DMS79 treated with DMSO at 0.1 percent for 48 hours (cell line): ENCODE measurements at regions not wholly inside any gene's neighbourhood (a gene's known extent, or its start where the extent isn't known, plus 50 kb on each side); places are given as distances from the start of the nearest gene placed in this dataset.

ENCODE experiments used
- DNase-seq: peaks from one replicate; lab custom pipeline; 2025; lab: John Stamatoyannopoulos, UW

DNA sequence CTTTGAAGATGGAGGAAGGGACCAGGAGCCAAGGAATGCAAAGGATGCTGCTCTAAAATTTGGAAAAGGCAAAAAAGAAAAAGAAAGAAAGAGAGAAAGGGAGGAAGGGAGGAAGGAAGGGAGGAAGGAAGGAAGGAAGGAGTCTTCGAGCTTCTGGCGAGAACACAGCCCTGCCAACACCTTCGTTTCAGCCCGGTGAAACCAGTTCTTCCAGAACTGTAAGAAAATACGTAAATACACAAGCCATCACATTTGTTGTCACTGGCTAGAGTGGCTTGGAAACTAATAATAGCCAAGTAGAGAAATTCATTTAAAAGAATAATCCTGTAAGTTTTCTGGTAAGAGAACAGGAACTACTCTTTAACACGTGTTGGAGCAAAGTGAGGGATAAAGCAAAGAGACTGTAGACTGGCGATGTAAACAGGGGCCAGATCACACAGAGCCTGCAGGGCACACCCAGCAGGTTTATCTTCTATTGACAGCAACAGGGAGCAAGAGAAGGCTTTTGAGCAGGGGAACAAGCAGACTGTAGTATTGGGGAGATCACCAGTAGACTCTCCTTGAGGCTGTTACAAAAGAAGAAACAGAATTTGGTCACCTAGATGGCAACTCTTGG is 188.7 kb upstream of the MPHOSPH6 start:
- DNase-seq, result no peak

GRCh38 chr16:82358161-82358560 is 188.1 kb upstream of the MPHOSPH6 start:
- no peak for DNase-seq

- DNase-seq, result no peak
These were observed 187.2 kb upstream of the MPHOSPH6 start for GRCh38 chr16:82357237-82357636.

DNA sequence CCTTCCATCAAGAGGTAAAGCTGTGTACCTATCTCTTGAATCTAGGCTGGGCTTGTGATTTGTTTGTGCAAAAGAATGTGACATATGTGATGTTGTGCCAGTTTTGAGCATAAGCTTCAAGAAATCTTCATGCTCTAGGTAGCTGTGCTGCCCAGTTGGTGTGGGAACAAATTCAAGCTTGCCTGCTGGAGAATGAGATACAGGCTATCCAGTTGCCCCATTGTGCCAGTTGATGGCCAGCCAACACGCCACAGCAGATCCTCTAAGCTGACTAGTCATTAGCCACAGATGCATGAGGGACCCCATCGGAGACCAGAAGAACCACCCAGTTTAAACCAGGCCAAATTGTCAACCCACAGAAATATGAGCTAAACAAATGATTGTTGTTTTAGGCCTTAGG is 180.5 kb upstream of the MPHOSPH6 start:
- DNase-seq, result no peak

- no peak for DNase-seq
These were observed 175.3 kb upstream of the MPHOSPH6 start for GRCh38 chr16:82345318-82345717.

GRCh38 chr16:82344157-82344556 is 174.1 kb upstream of the MPHOSPH6 start:
- DNase-seq, result no peak

GRCh38 chr16:82341146-82341669 is 171.2 kb upstream of the MPHOSPH6 start:
- DNase-seq, result no peak

- DNase-seq, result no peak
These were observed 170.5 kb upstream of the MPHOSPH6 start for GRCh38 chr16:82340531-82340930.

DNA sequence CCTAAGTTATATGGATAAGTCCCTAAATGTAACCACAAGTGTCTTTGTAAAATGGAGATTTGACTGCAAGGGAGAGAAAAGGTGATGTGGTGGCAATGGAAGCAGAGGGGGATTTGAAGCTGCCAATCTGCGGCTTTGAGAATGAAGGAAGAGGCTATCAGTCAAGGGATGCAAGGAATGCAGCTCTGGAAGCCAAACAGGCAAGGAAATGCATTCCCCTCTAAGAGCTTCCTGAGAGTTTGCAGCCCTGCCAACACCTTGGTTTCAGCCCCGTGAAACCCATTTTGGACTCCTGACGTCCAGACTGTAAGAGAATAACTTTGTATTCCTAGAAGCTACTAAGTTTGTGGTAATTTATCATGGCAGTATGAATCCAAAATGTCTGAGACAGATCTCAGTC is 167.3 kb upstream of the MPHOSPH6 start:
- no peak for DNase-seq

GRCh38 chr16:82331974-82332750 is 162.1 kb upstream of the MPHOSPH6 start:
- DNase-seq, result no peak

DNA sequence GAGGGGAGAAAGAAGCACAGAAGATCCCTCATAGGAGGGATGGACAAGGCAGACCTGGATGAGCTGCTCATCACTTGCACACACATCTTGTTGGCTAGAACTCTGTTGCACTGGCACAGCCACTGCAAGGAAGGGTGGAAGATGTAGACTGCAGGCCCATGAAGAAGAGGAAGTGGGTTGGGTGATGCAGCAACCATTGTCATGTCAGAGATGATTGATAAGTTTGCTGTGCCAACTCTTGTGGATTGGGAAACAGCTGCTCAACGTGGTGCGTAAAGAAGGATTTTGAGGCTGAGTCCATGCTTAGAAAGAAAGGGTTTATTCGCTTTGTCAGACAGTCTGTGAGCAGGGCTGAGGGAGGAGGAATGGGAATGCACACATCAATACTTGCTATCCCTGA is 161.4 kb upstream of the MPHOSPH6 start:
- DNase-seq, result no peak

GRCh38 chr16:82329504-82330192 is 159.6 kb upstream of the MPHOSPH6 start:
- peak; percentile 0 for DNase-seq

DNA sequence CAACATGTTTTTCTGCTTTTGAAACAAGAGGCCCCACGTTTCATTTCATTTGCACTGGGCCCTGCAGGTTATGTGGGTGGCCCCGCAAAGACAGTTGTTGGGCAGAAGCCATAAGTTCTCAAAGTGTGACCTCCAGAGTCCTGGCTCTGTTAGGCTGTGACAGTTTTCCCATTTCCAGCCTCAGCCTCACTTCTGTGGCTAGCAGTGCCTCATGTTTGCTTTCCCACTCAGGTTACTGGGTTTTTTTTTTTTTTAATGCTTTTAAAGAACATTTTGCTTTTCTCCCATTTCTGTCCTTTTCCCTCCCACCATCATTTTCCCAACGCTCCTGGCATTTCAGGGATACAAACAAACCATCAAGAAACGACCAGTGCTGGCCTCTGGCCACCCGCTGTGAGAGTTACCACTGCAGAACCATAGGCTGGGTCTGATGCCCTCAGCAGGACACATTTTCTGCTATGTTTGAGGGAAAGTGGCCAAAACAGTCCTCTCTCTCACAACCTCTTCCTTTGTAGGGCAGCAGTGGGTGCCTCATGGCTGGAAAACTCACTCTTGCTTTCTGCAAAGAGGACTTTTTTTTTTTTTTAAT is 159.0 kb upstream of the MPHOSPH6 start:
- no peak for DNase-seq

- no peak for DNase-seq
These were observed 153.1 kb upstream of the MPHOSPH6 start for GRCh38 chr16:82323171-82323570.

- DNase-seq, result no peak
These were observed 152.2 kb upstream of the MPHOSPH6 start for GRCh38 chr16:82322177-82322576.

DNA sequence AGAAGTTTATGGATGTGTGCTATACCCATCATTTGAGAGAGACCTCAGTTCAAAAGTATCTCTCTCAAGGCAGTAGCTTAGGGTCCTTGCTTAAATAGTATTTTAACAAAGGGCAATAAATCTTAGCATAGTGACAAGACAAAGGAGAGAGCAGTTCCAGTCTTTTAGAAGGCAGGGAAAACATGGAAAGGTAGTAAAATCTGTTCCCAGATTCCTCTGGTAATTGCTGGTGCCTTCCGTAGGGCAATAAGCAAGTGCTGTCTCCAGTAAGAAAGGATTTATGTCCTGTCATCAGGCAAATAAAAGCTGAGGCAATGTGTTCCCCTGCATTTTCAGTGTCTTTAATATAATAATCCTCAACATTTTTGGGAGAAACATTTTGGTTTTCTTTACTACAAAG is 149.0 kb upstream of the MPHOSPH6 start:
- DNase-seq, result no peak

DNA sequence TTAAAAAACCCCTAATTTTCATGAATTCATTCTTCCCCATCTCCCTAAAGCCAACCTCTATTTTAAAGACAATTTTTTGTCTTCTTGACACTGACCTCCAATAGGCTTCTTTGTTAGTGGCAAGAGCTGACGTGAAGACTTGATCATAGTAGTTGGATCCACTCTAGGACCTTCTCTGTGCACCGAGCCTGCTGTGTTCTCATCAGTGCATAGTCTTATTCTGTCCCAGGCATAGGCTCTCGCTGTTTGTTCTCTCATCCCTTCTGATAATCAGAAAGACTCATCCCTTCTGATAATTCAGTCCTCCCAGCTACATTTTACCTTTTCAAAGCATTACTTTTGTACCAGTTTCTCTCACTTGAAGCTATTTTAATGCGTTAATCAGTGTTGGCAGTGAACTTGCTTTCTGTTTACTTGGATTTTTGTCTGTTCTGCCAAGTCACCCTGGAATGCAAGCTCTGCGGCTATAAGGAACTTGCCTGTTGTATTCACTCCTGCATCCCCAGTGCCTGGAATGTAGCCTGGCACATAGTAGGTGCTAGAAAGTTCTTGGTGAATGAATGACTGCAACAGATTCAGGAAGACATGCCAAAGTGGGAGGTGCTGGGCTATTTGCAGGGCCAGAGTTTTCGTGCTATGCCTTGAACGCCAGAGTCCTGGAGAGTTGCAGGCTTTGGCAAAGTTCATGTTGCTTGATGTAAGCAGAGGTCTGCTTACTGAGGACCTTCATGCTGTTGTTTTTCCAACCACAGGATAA is 147.6 kb upstream of the MPHOSPH6 start:
- no peak for DNase-seq

DNA sequence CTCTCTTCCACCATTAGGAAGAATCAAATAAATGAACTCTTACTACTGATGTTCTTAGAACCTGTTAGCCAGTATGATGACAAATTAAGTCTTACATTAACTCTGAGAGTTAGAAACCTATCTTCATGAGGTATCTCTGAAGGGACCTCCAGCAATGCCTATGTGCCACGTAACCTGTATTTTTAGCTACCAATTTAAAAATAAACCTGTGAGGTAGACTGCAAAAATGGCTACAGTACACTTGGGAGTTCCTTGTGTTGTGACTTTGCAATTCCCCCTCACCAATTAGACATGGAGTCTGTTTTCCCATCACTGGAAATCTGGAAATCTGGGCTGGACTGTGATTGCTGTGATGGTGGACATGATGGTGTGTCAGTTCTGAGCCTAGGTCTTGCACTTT is 143.7 kb upstream of the MPHOSPH6 start:
- no peak for DNase-seq

DNA sequence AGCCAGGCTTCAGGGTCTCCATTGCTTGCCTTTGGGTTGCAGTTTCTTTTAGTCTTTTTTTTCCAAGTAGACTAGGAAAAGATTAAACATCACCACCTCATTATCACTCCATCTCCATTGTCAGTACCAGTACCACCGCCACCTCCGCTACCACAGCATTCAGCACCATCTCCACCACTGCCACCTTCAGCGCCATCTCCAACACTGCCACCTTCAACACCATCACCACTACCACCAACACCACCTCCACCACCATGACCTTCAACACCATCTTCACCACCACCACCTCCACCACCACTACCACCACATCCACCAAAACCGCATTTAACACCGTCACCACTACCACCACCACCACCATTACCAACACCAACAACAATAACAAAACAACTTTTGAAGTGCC is 141.5 kb upstream of the MPHOSPH6 start:
- DNase-seq, result no peak

- DNase-seq, result no peak
These were observed 132.2 kb upstream of the MPHOSPH6 start for GRCh38 chr16:82302042-82302727.

DNA sequence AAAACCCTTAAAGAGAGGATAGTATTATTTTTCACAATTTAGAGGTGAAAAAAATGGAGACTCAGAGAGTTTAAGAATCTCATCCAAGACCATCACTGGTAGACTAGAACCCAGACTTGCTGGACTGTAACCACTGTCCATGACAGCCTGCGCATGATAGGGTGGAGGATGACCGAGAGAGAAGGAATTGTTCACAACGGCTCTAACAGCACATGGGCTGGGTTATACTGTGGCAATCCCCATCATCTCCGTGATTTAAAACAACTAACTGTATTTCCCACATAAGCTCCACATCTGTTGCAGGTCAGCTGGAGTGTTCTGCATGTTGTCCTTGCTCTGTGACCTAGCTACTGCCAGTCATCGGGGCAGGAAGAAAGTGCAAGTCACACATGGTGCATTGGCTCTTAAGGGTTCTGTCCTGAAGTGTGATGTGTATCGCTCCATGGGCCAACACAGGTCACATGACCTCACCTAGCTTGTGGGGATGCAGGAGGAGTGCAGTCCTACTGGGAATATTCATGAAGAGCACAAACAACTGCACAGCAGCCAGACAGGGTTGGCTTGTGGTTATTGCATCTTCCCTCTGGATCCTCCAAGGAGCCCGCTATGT is 131.2 kb upstream of the MPHOSPH6 start:
- DNase-seq, result no peak
